HCT116 (cell line): ENCODE measurements at regions not wholly inside any gene's neighbourhood (a gene's known extent, or its start where the extent isn't known, plus 50 kb on each side); places are given as distances from the start of the nearest gene placed in this dataset.

Experiments used
- ATAC-seq: fragments of 200-7000 bp; cut with Tn5 transposase; 2 replicates; pipeline ENCODE4 v1.9.1; 2020; ENCODE audit warnings: mild to moderate bottlenecking, moderate library complexity
- BruUV-seq: library from RNA; stranded (reverse); fragments of 400-500 nt; replicated peaks from 2 replicates; lab custom pipeline; 2021; lab: Mats Ljungman, UMichigan
- CTCF ChIA-PET: fragments of 300-600 bp; sonication (Branson Sonifier 250); formaldehyde crosslinking; loops from one replicate; lab custom pipeline; 2021; ENCODE audit warnings: antibody characterized with exemption; lab: Charles Lee
- POLR2A ChIA-PET: fragments of 300-600, 350-600 bp; sonication (Branson Sonifier 250); formaldehyde crosslinking; loops from one replicate; lab custom pipeline; 2021; ENCODE audit warnings: antibody characterized with exemption; lab: Charles Lee
- RAD21 ChIA-PET, 2 experiments: fragments of 300-600 bp; sonication (Branson Sonifier 250); formaldehyde crosslinking; loops; one replicate each; lab custom pipeline; 2023; ENCODE audit warnings: low total read pairs in 2 of 2; ENCODE audit not compliant: uncharacterized antibody in 2 of 2, unreplicated experiment in 2 of 2, low non-redundant PET in 1 of 2; lab: Charles Lee
- DNase-seq: peaks from one replicate; pipeline ENCODE4 v3.0.0-alpha.2; 2010; ENCODE audit warnings: low read depth, low spot score
- H2AFZ ChIP-seq: fragments of 200-600 bp; shearing (Covaris generic), sonication (generic); 2 replicates; pipeline ENCODE4 v1.6.1; 2017; ENCODE audit warnings: low read depth, mixed run types, mixed read lengths, antibody characterized with exemption, low read length; ENCODE audit not compliant: poor library complexity, severe bottlenecking
- H3K27ac ChIP-seq: 2 replicates; pipeline ENCODE4 v1.5.1; 2012; ENCODE audit warnings: low read depth, low read length
- H3K27me3 ChIP-seq: fragments of 200-600 bp; sonication (generic); 2 replicates; pipeline ENCODE4 v1.6.1; 2016; ENCODE audit warnings: mixed run types, low read length, mixed read lengths; ENCODE audit not compliant: insufficient read depth
- H3K36me3 ChIP-seq, 2 experiments: fragments of 200-500 bp in 1 of 2; fragments of 200-600 bp in 1 of 2; sonication (Bioruptor generic) in 1 of 2; sonication (generic) in 1 of 2; 2 replicates each; pipeline versions ENCODE4 v1.5.1 to v1.6.1; 2014 to 2016; ENCODE audit warnings: low read length in 2 of 2, inconsistent platforms in 1 of 2, mixed read lengths in 1 of 2, mixed run types in 1 of 2; ENCODE audit not compliant: insufficient read depth in 2 of 2, control insufficient read depth in 1 of 2
- H3K4me1 ChIP-seq, 2 experiments: fragments of 200-600 bp in 1 of 2; sonication (generic) in 1 of 2; 2 replicates each; pipeline versions ENCODE4 v1.5.1 to v1.6.1; 2012 to 2017; ENCODE audit warnings: low read length in 2 of 2, inconsistent platforms in 1 of 2, mild to moderate bottlenecking in 1 of 2, mixed read lengths in 1 of 2, mixed run types in 1 of 2, moderate library complexity in 1 of 2; ENCODE audit not compliant: insufficient read depth in 2 of 2, control insufficient read depth in 1 of 2
- H3K4me2 ChIP-seq: fragments of 200-600 bp; sonication (generic); 2 replicates; pipeline ENCODE4 v1.6.1; 2017; ENCODE audit warnings: mixed run types, low read length, mixed read lengths
- H3K4me3 ChIP-seq, 2 experiments: fragments of 200-600 bp in 1 of 2; sonication (generic) in 1 of 2; replicated peaks in 1 of 2; 2 replicates each; pipeline ENCODE4 v1.5.1; 2011 to 2016; ENCODE audit warnings: low read length in 2 of 2, control low read depth in 1 of 2, low read depth in 1 of 2, mild to moderate bottlenecking in 1 of 2, mixed read lengths in 1 of 2, mixed run types in 1 of 2
- H3K79me2 ChIP-seq: fragments of 200-600 bp; sonication (generic); 2 replicates; pipeline ENCODE4 v1.6.1; 2017; ENCODE audit warnings: mild to moderate bottlenecking, mixed run types, low read length, moderate library complexity, mixed read lengths; ENCODE audit not compliant: insufficient read depth
- H3K9ac ChIP-seq: fragments of 200-600 bp; sonication (generic); 2 replicates; pipeline ENCODE4 v1.6.1; 2016; ENCODE audit warnings: low read length, mixed read lengths
- H3K9me2 ChIP-seq: fragments of 200-600 bp; sonication (generic), shearing (Covaris generic); 2 replicates; pipeline ENCODE4 v1.6.1; 2017; ENCODE audit warnings: mixed run types, mild to moderate bottlenecking, moderate library complexity; ENCODE audit not compliant: insufficient read depth
- H3K9me3 ChIP-seq, 2 experiments: fragments of 200-500 bp in 1 of 2; fragments of 200-600 bp in 1 of 2; sonication (Bioruptor generic) in 1 of 2; sonication (generic) in 1 of 2; 2 replicates each; pipeline ENCODE4 v1.6.1; 2014 to 2017; ENCODE audit warnings: low read length in 2 of 2, mixed read lengths in 2 of 2, inconsistent platforms in 1 of 2, low read depth in 1 of 2, mild to moderate bottlenecking in 1 of 2, mixed run types in 1 of 2, moderate library complexity in 1 of 2; ENCODE audit not compliant: control insufficient read depth in 1 of 2, insufficient read depth in 1 of 2
- H4K20me1 ChIP-seq: fragments of 200-600 bp; sonication (generic), shearing (Covaris generic); 2 replicates; pipeline ENCODE4 v1.6.1; 2017; ENCODE audit warnings: mixed run types, mild to moderate bottlenecking, moderate library complexity; ENCODE audit not compliant: insufficient read depth
- CBX3 ChIP-seq: IDR thresholded peaks from 2 replicates; pipeline ENCODE4 v1.6.1; 2012; ENCODE audit warnings: low read depth
- CTCF ChIP-seq, 3 experiments: fragments of 200-600 bp in 1 of 3; sonication (generic) in 1 of 3; IDR thresholded peaks in 2 of 3; conservative IDR thresholded peaks in 1 of 3; 2 replicates each; pipeline ENCODE4 v1.5.1; 2012 to 2017; ENCODE audit warnings: low read depth in 2 of 3, low read length in 2 of 3, antibody characterized with exemption in 1 of 3, borderline replicate concordance in 1 of 3, control low read depth in 1 of 3, mild to moderate bottlenecking in 1 of 3, mixed read lengths in 1 of 3, mixed run types in 1 of 3, moderate library complexity in 1 of 3; ENCODE audit not compliant: insufficient read depth in 1 of 3
- EGR1 ChIP-seq: IDR thresholded peaks from 2 replicates; pipeline ENCODE4 v1.6.1; 2012; ENCODE audit warnings: low read depth
- EZH2 ChIP-seq: fragments of 200-600 bp; sonication (generic); IDR thresholded peaks from 2 replicates; pipeline ENCODE4 v1.6.1; 2017; ENCODE audit warnings: antibody characterized with exemption, mixed run types
- FOSL1 ChIP-seq: IDR thresholded peaks from 2 replicates; pipeline ENCODE4 v1.6.1; 2012; ENCODE audit warnings: low read depth
- MAX ChIP-seq: IDR thresholded peaks from 2 replicates; pipeline ENCODE4 v1.6.1; 2012
- POLR2A ChIP-seq: IDR thresholded peaks from 2 replicates; pipeline ENCODE4 v1.7.0; 2011; ENCODE audit warnings: borderline replicate concordance; ENCODE audit not compliant: insufficient read depth, insufficient read length; ENCODE audit errors: extremely low read depth
- POLR2AphosphoS5 ChIP-seq: IDR thresholded peaks from 2 replicates; pipeline ENCODE4 v1.6.1; 2011; ENCODE audit warnings: mild to moderate bottlenecking, low read depth, low read length, moderate library complexity
- RAD21 ChIP-seq: IDR thresholded peaks from 2 replicates; pipeline ENCODE4 v1.6.1; 2012; ENCODE audit warnings: low read depth, mild to moderate bottlenecking
- REST ChIP-seq: IDR thresholded peaks from 2 replicates; pipeline ENCODE4 v1.6.1; 2012; ENCODE audit warnings: low read depth
- SIN3A ChIP-seq: IDR thresholded peaks from 2 replicates; pipeline ENCODE4 v1.6.1; 2012; ENCODE audit warnings: low read depth
- SP1 ChIP-seq: IDR thresholded peaks from 2 replicates; pipeline ENCODE4 v1.6.1; 2012; ENCODE audit warnings: low read depth
- SRF ChIP-seq: IDR thresholded peaks from 2 replicates; pipeline ENCODE4 v1.6.1; 2012; ENCODE audit warnings: low read depth
- TCF7L2 ChIP-seq: IDR thresholded peaks from 2 replicates; pipeline ENCODE4 v1.7.0; 2011; ENCODE audit warnings: borderline replicate concordance, inconsistent platforms; ENCODE audit not compliant: insufficient read depth, insufficient read length; ENCODE audit errors: extremely low read depth
- ZBTB33 ChIP-seq: IDR thresholded peaks from 2 replicates; pipeline ENCODE4 v1.6.1; 2011; ENCODE audit warnings: mild to moderate bottlenecking, low read length, moderate library complexity; ENCODE audit not compliant: insufficient replicate concordance; ENCODE audit errors: extremely low read depth
- ZNF274 ChIP-seq: fragments of 200-500 bp; sonication (Bioruptor generic); IDR thresholded peaks from 2 replicates; pipeline ENCODE4 v1.6.1; 2014; ENCODE audit warnings: mild to moderate bottlenecking, low read depth, low read length, inconsistent platforms
- intact Hi-C: fragments of 100-400 bp; cut with micrococcal nuclease; formaldehyde crosslinking; loops from 2 replicates; pipeline ENCODE4 v1.10.0; 2022
- TF ChIP-seq, protein P1 (sequence below): IDR thresholded peaks from 2 replicates; pipeline ENCODE4 v1.6.1; 2012

- ATAC-seq (no peak), DNase-seq (no peak)
- Histone ChIP-seq H3K4me2 (no peak overlapping the region), H3K27ac (no peak overlapping the region), H3K9ac (no peak overlapping the region), H3K9me2 (no peaks in the 10 kb centered on the region), H3K27me3 (no peaks in the 10 kb centered on the region), H3K4me1 (no peaks in the 10 kb centered on the region), H4K20me1 (no peaks in the 10 kb centered on the region), H3K79me2 (no peaks in the 10 kb centered on the region), H2AFZ (no peak overlapping the region), H3K9me3 (peaks cover 9 to 23% of the 10 kb centered on the region in 2 experiments; a peak in 2 of 4 replicates)
- BruUV-seq, result no TSS peak
- ChIA-PET RAD21 (no interaction called here), CTCF (no interaction called here), POLR2A (no interaction called here)
- intact Hi-C loops, result no loop called here
- TF ChIP-seq EGR1 (no peak), REST (no peak), SP1 (no peak), POLR2AphosphoS5 (no peak), FOSL1 (no peak), ZBTB33 (no peak), SIN3A (no peak), EZH2 (no peak), TCF7L2 (no peak), RAD21 (no peak), MAX (no peak), ZNF274 (no peak), CTCF (IDR thresholded peaks at IDR 0.05 in 2 of 3, conservative IDR thresholded peaks at IDR 0.05 in 1 of 3; ENCODE audit: borderline replicate concordance in 1 of 3, insufficient read depth in 1 of 3, low read depth in 2 of 3, low read length in 2 of 3) (no peak), SRF (no peak), CBX3 (no peak), POLR2A (no peak)
- TF ChIP-seq, protein P1, sequence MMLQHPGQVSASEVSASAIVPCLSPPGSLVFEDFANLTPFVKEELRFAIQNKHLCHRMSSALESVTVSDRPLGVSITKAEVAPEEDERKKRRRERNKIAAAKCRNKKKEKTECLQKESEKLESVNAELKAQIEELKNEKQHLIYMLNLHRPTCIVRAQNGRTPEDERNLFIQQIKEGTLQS, result no peak
- TF ChIP-seq, all 23 proteins: peak for 0
- Histone ChIP-seq H3K4me3 (no peak overlapping the region), H3K36me3 (no peaks in the 10 kb centered on the region)
These were observed 152.2 kb upstream of the PRR20A start for GRCh38 chr13:56988543-56988942.
